NCI-H526 (cell line): ENCODE measurements at regions not wholly inside any gene's neighbourhood (a gene's known extent, or its start where the extent isn't known, plus 50 kb on each side); places are given as distances from the start of the nearest gene placed in this dataset.
"Not testable (repeated sequence)": the region's sequence is repeated elsewhere in the genome, so short reads cannot be mapped to it uniquely, and the experiment has no call there.

Experiments
- DNase-seq, 2 experiments: peaks; one replicate each; lab custom pipeline; 2025; lab: John Stamatoyannopoulos, UW

- DNase-seq: no peak
Observed at GRCh38 chr2:146786396-146786795, 1058.4 kb upstream of the ACVR2A start.

GRCh38 chr2:146785101-146785500 is 1059.7 kb upstream of the ACVR2A start:
- DNase-seq: no peak

- DNase-seq: no peak
Observed at GRCh38 chr2:146784602-146785001, 1060.2 kb upstream of the ACVR2A start.

- DNase-seq: no peak
Observed at GRCh38 chr2:146777181-146777580, 1067.6 kb upstream of the ACVR2A start.

GRCh38 chr2:146776596-146776995 is 1068.2 kb upstream of the ACVR2A start:
- no peak for DNase-seq

- DNase-seq: no peak
Observed at GRCh38 chr2:146771531-146771930, 1073.3 kb upstream of the ACVR2A start.

- DNase-seq: no peak
Observed at GRCh38 chr2:146764301-146764700, 1080.5 kb upstream of the ACVR2A start.

GRCh38 chr2:146762786-146763185 is 1082.0 kb upstream of the ACVR2A start:
- DNase-seq: no peak

- no peak for DNase-seq
Observed at GRCh38 chr2:146754606-146755005, 1090.2 kb upstream of the ACVR2A start.

- DNase-seq: no peak
Observed at GRCh38 chr2:146748046-146748445, 1096.8 kb upstream of the ACVR2A start.

GRCh38 chr2:146741260-146741659 is 1103.6 kb upstream of the ACVR2A start:
- no peak for DNase-seq

GRCh38 chr2:146734821-146735190 is 1110.0 kb upstream of the ACVR2A start:
- DNase-seq: no peak

GRCh38 chr2:146734042-146734820 is 1110.6 kb upstream of the ACVR2A start:
- peak in 1 of 2 experiments; percentile 60 for DNase-seq

- DNase-seq: no peak
Observed at GRCh38 chr2:146730882-146731281, 1113.9 kb upstream of the ACVR2A start.

- no peak for DNase-seq
Observed at GRCh38 chr2:146721486-146721885, 1123.3 kb upstream of the ACVR2A start.

- DNase-seq: no peak
Observed at GRCh38 chr2:146720170-146720569, 1124.7 kb upstream of the ACVR2A start.

- no peak for DNase-seq
Observed at GRCh38 chr2:146716591-146716990, 1128.2 kb upstream of the ACVR2A start.

GRCh38 chr2:146709004-146709403 is 1135.8 kb upstream of the ACVR2A start:
- no peak for DNase-seq

GRCh38 chr2:146701183-146701582 is 1143.6 kb upstream of the ACVR2A start:
- DNase-seq: peak in 1 of 2 experiments; percentile 24

GRCh38 chr2:146697307-146697706 is 1147.5 kb upstream of the ACVR2A start:
- DNase-seq: no peak

GRCh38 chr2:146696787-146697186 is 1148.0 kb upstream of the ACVR2A start:
- DNase-seq: not testable (repeated sequence)

GRCh38 chr2:146681991-146682390 is 1162.8 kb upstream of the ACVR2A start:
- DNase-seq: no peak

- DNase-seq: no peak
Observed at GRCh38 chr2:146678516-146678915, 1166.3 kb upstream of the ACVR2A start.

- DNase-seq: no peak
Observed at GRCh38 chr2:146677280-146677679, 1167.5 kb upstream of the ACVR2A start.
